Esophagus mucosa (tissue), 1 donor: ENCODE measurements at regions not wholly inside any gene's neighbourhood (a gene's known extent, or its start where the extent isn't known, plus 50 kb on each side); places are given as distances from the start of the nearest gene placed in this dataset.
"Not testable (repeated sequence)": the region's sequence is repeated elsewhere in the genome, so short reads cannot be mapped to it uniquely, and the experiment has no call there.

Experiments used
- ATAC-seq: fragments of 200-7000 bp; cut with Tn5 transposase; one replicate; pipeline ENCODE4 v1.9.1; 2020
- donor health status: DM: yes; HTN: yes; CAD: no.

GRCh38 chr1:9442278-9442846, 96.9 kb upstream of the SLC25A33 start:
- no peak for ATAC-seq

GRCh38 chr1:9442986-9443385, 96.3 kb upstream of the SLC25A33 start:
- no peak for ATAC-seq

GRCh38 chr1:9443913-9444445, 95.3 kb upstream of the SLC25A33 start:
- peak; percentile 63 for ATAC-seq

- no peak for ATAC-seq
Measured at GRCh38 chr1:9444532-9444931, 94.7 kb upstream of the SLC25A33 start.

- ATAC-seq = not testable (repeated sequence)
Measured at GRCh38 chr1:9445081-9445480, 94.2 kb upstream of the SLC25A33 start.

- no peak for ATAC-seq
Measured at GRCh38 chr1:9447215-9447960, 91.9 kb upstream of the SLC25A33 start.

GRCh38 chr1:9448132-9449109, 90.8 kb upstream of the SLC25A33 start:
- no peak for ATAC-seq

GRCh38 chr1:9449110-9449627, 90.1 kb upstream of the SLC25A33 start:
- no peak for ATAC-seq

GRCh38 chr1:9449976-9450696, 89.1 kb upstream of the SLC25A33 start:
- ATAC-seq = peak; percentile 68

- no peak for ATAC-seq
Measured at GRCh38 chr1:9451081-9451480, 88.2 kb upstream of the SLC25A33 start.

- no peak for ATAC-seq
Measured at GRCh38 chr1:9452516-9453140, 86.6 kb upstream of the SLC25A33 start.

GRCh38 chr1:9453375-9453774, 85.9 kb upstream of the SLC25A33 start:
- no peak for ATAC-seq

GRCh38 chr1:9453779-9454418, 85.4 kb upstream of the SLC25A33 start:
- no peak for ATAC-seq

- peak; percentile 7 for ATAC-seq
Measured at GRCh38 chr1:9454494-9455066, 84.7 kb upstream of the SLC25A33 start.

- peak; percentile 33 for ATAC-seq
Measured at GRCh38 chr1:9455487-9456234, 83.6 kb upstream of the SLC25A33 start.

GRCh38 chr1:9456833-9457232, 82.4 kb upstream of the SLC25A33 start:
- ATAC-seq = no peak

GRCh38 chr1:9459816-9460407, 79.4 kb upstream of the SLC25A33 start:
- peak; percentile 61 for ATAC-seq

- peak; percentile 23 for ATAC-seq
Measured at GRCh38 chr1:9465640-9466039, 73.6 kb upstream of the SLC25A33 start.
